H1 (cell line): ENCODE measurements at regions not wholly inside any gene's neighbourhood (a gene's known extent, or its start where the extent isn't known, plus 50 kb on each side); places are given as distances from the start of the nearest gene placed in this dataset.

Experiments
- CTCF ChIA-PET: fragments of 300-600 bp; sonication (Branson Sonifier 250); formaldehyde crosslinking; loops from one replicate; lab custom pipeline; 2021; ENCODE audit not compliant: partially characterized antibody; lab: Charles Lee
- POLR2A ChIA-PET: fragments of 300-600 bp; sonication (Branson Sonifier 250); formaldehyde crosslinking; loops from one replicate; lab custom pipeline; 2021; ENCODE audit warnings: inconsistent platforms; ENCODE audit not compliant: partially characterized antibody; lab: Charles Lee
- DNase-seq, 2 experiments: peaks; one replicate each; pipeline versions ENCODE4 v3.0.0 to v3.0.0-alpha.2; 2010 to 2022; ENCODE audit warnings: low spot score in 2 of 2, low read depth in 1 of 2, mixed read lengths in 1 of 2
- FAIRE-seq: peaks from 2 replicates; lab custom pipeline; 2011; peaks lifted over from hg19 to GRCh38; lab: Jason Lieb, UNC
- H2AFZ ChIP-seq: 2 replicates; pipeline ENCODE4 v1.8.1; 2012; ENCODE audit warnings: low read length, inconsistent platforms
- H2AK5ac ChIP-seq: 2 replicates; pipeline ENCODE4 v1.6.1; 2013; ENCODE audit warnings: low read depth, low read length
- H2BK120ac ChIP-seq: replicated peaks from 2 replicates; pipeline ENCODE3; 2013; ENCODE audit warnings: low read depth, low read length, inconsistent platforms
- H2BK12ac ChIP-seq: 2 replicates; pipeline ENCODE4 v1.6.1; 2013; ENCODE audit warnings: low read depth, low read length
- H2BK15ac ChIP-seq: 2 replicates; pipeline ENCODE4 v1.6.1; 2013; ENCODE audit warnings: low read length
- H2BK20ac ChIP-seq: 2 replicates; pipeline ENCODE4 v1.6.1; 2013; ENCODE audit warnings: low read length
- H2BK5ac ChIP-seq: 2 replicates; pipeline ENCODE4 v1.6.1; 2013; ENCODE audit warnings: low read depth, low read length
- H3K14ac ChIP-seq: 2 replicates; pipeline ENCODE4 v1.6.1; 2013; ENCODE audit warnings: inconsistent platforms; ENCODE audit not compliant: insufficient read length
- H3K18ac ChIP-seq: 2 replicates; pipeline ENCODE4 v1.6.1; 2013; ENCODE audit warnings: low read length; ENCODE audit errors: extremely low read depth
- H3K23ac ChIP-seq: 2 replicates; pipeline ENCODE4 v1.6.1; 2013; ENCODE audit warnings: inconsistent platforms; ENCODE audit not compliant: insufficient read length
- H3K23me2 ChIP-seq: 2 replicates; pipeline ENCODE4 v1.6.1; 2013; ENCODE audit warnings: low read depth, low read length
- H3K27ac ChIP-seq: 2 replicates; pipeline ENCODE4 v1.6.1; 2011; ENCODE audit warnings: low read depth, low read length, inconsistent platforms
- H3K27me3 ChIP-seq, 4 experiments: replicated peaks in 1 of 4; 1 replicate in 1 of 4; 2 replicates in 3 of 4; pipeline versions ENCODE4 v1.6.1 to v1.8.1; 2011 to 2013; ENCODE audit warnings: low read length in 3 of 4, mild to moderate bottlenecking in 3 of 4, inconsistent platforms in 2 of 4, mixed read lengths in 2 of 4, moderate library complexity in 1 of 4; ENCODE audit not compliant: control insufficient read depth in 3 of 4, insufficient read depth in 3 of 4; ENCODE audit errors: extremely low read depth in 1 of 4
- H3K36me3 ChIP-seq, 4 experiments: 2 replicates each; pipeline versions ENCODE4 v1.6.1 to v1.8.1; 2011 to 2013; ENCODE audit warnings: mild to moderate bottlenecking in 4 of 4, low read length in 3 of 4, moderate library complexity in 2 of 4, control low read depth in 1 of 4, inconsistent platforms in 1 of 4; ENCODE audit not compliant: insufficient read depth in 4 of 4, control insufficient read depth in 2 of 4
- H3K4ac ChIP-seq: replicated peaks from 2 replicates; pipeline ENCODE3; 2013; ENCODE audit warnings: low read length, low read depth, mixed read lengths, inconsistent platforms; ENCODE audit not compliant: insufficient read length
- H3K4me1 ChIP-seq, 4 experiments: replicated peaks in 1 of 4; 1 replicate in 1 of 4; 2 replicates in 3 of 4; pipeline versions ENCODE4 v1.6.1 to v1.8.1; 2011 to 2013; ENCODE audit warnings: low read length in 3 of 4, inconsistent platforms in 2 of 4, mixed read lengths in 1 of 4; ENCODE audit not compliant: insufficient read depth in 4 of 4, control insufficient read depth in 3 of 4
- H3K4me2 ChIP-seq, 2 experiments: 2 replicates each; pipeline versions ENCODE4 v1.6.1 to v1.8.1; 2011 to 2013; ENCODE audit warnings: low read depth in 2 of 2, low read length in 2 of 2, control low read depth in 1 of 2, inconsistent platforms in 1 of 2, mild to moderate bottlenecking in 1 of 2; ENCODE audit not compliant: insufficient read depth in 1 of 2
- H3K4me3 ChIP-seq, 4 experiments: fragments of 200-600, 300-600 bp in 1 of 4; sonication (generic), shearing (Covaris generic), sonication (Bioruptor Twin) in 1 of 4; 2 replicates each; pipeline versions ENCODE4 v1.5.1 to v1.8.1; 2011 to 2016; ENCODE audit warnings: low read length in 4 of 4, low read depth in 3 of 4, control low read depth in 2 of 4, inconsistent platforms in 2 of 4, mild to moderate bottlenecking in 2 of 4, mixed read lengths in 1 of 4, moderate library complexity in 1 of 4; ENCODE audit not compliant: insufficient read depth in 2 of 4; ENCODE audit errors: extremely low read depth in 1 of 4
- H3K56ac ChIP-seq: replicated peaks from 2 replicates; pipeline ENCODE3; 2013; ENCODE audit warnings: low read depth, mild to moderate bottlenecking, mixed read lengths, low read length, inconsistent platforms; ENCODE audit not compliant: insufficient read length
- H3K79me1 ChIP-seq: 2 replicates; pipeline ENCODE4 v1.6.1; 2013; ENCODE audit warnings: low read depth, low read length, control low read depth
- H3K79me2 ChIP-seq, 2 experiments: 2 replicates each; pipeline versions ENCODE4 v1.6.1 to v1.8.1; 2012 to 2013; ENCODE audit warnings: low read length in 2 of 2, mild to moderate bottlenecking in 2 of 2, inconsistent platforms in 1 of 2; ENCODE audit not compliant: insufficient read depth in 2 of 2, control insufficient read depth in 1 of 2
- H3K9ac ChIP-seq, 4 experiments: replicated peaks in 1 of 4; 1 replicate in 1 of 4; 2 replicates in 3 of 4; pipeline versions ENCODE4 v1.6.1 to v1.8.1; 2011 to 2013; ENCODE audit warnings: low read depth in 3 of 4, low read length in 3 of 4, control low read depth in 2 of 4, mild to moderate bottlenecking in 2 of 4, moderate library complexity in 2 of 4, inconsistent platforms in 1 of 4; ENCODE audit errors: extremely low read depth in 1 of 4
- H3K9me3 ChIP-seq, 2 experiments: 2 replicates each; pipeline versions ENCODE4 v1.6.1 to v1.8.1; 2012 to 2013; ENCODE audit warnings: mild to moderate bottlenecking in 2 of 2, moderate library complexity in 2 of 2, control low read depth in 1 of 2, inconsistent platforms in 1 of 2, low read depth in 1 of 2, low read length in 1 of 2, mixed read lengths in 1 of 2; ENCODE audit not compliant: insufficient read depth in 2 of 2
- H4K20me1 ChIP-seq, 2 experiments: replicated peaks in 1 of 2; 2 replicates each; pipeline versions ENCODE3 to v1.8.1; 2011 to 2013; ENCODE audit warnings: inconsistent platforms in 2 of 2, low read length in 2 of 2, mild to moderate bottlenecking in 1 of 2; ENCODE audit not compliant: insufficient read depth in 2 of 2, control insufficient read depth in 1 of 2
- H4K5ac ChIP-seq: 2 replicates; pipeline ENCODE4 v1.6.1; 2013; ENCODE audit warnings: low read length, low read depth, mixed read lengths, inconsistent platforms; ENCODE audit not compliant: insufficient read length
- H4K8ac ChIP-seq: 2 replicates; pipeline ENCODE4 v1.8.0; 2013; ENCODE audit warnings: mild to moderate bottlenecking, moderate library complexity, low read length, inconsistent platforms; ENCODE audit not compliant: insufficient read depth; ENCODE audit errors: extremely low read depth
- H4K91ac ChIP-seq: replicated peaks from 2 replicates; pipeline ENCODE3; 2013; ENCODE audit warnings: low read length, mixed read lengths, inconsistent platforms; ENCODE audit not compliant: insufficient read length
- CEBPB ChIP-seq: IDR thresholded peaks from 2 replicates; pipeline ENCODE4 v1.6.1; 2012; ENCODE audit warnings: low read depth, low read length
- CREB1 ChIP-seq: IDR thresholded peaks from 2 replicates; pipeline ENCODE4 v1.6.1; 2012; ENCODE audit warnings: inconsistent platforms
- CTBP2 ChIP-seq: IDR thresholded peaks from 2 replicates; pipeline ENCODE4 v1.7.0; 2011; ENCODE audit warnings: borderline replicate concordance, mild to moderate bottlenecking, moderate library complexity, mixed read lengths, low read length; ENCODE audit not compliant: insufficient read depth, insufficient read length
- EZH2 ChIP-seq: fragments of 200-600 bp; sonication (generic); IDR thresholded peaks from 2 replicates; pipeline ENCODE4 v1.7.1; 2012; ENCODE audit warnings: low read depth, mild to moderate bottlenecking, moderate library complexity, low read length, inconsistent platforms; ENCODE audit not compliant: severe bottlenecking
- FOSL1 ChIP-seq: IDR thresholded peaks from 2 replicates; pipeline ENCODE4 v1.6.1; 2011; ENCODE audit warnings: mild to moderate bottlenecking, low read depth, low read length, moderate library complexity; ENCODE audit not compliant: insufficient read depth
- POLR2A ChIP-seq, 2 experiments: IDR thresholded peaks; 1 replicate in 1 of 2; 2 replicates in 1 of 2; pipeline ENCODE4 v1.6.1; 2011; ENCODE audit warnings: low read depth in 2 of 2, low read length in 2 of 2, mild to moderate bottlenecking in 2 of 2; ENCODE audit errors: control extremely low read depth in 1 of 2
- POU5F1 ChIP-seq: IDR thresholded peaks from 2 replicates; pipeline ENCODE4 v1.6.1; 2011; ENCODE audit warnings: low read depth, mild to moderate bottlenecking, low read length, moderate library complexity
- SRF ChIP-seq: IDR thresholded peaks from 2 replicates; pipeline ENCODE4 v1.6.1; 2011; ENCODE audit warnings: mild to moderate bottlenecking, low read depth, low read length, moderate library complexity
- ZNF274 ChIP-seq: IDR thresholded peaks from 2 replicates; pipeline ENCODE4 v1.7.0; 2012; ENCODE audit warnings: low read length, borderline replicate concordance; ENCODE audit errors: extremely low read depth
- WGBS, 2 experiments: shearing (Covaris generic) in 1 of 2; methylation state at CpG; one replicate each; pipeline versions ENCODE4 v1.1.6 to v1.1.7; 2013 to 2015; ENCODE audit warnings: low lambda C conversion rate in 2 of 2, mixed read lengths in 2 of 2, inconsistent platforms in 1 of 2, low coverage in 1 of 2, missing lambda C conversion rate in 1 of 2; ENCODE audit not compliant: insufficient replicate concordance in 2 of 2, insufficient coverage in 1 of 2, insufficient read length in 1 of 2; ENCODE audit errors: extremely low coverage in 1 of 2, missing lambda C conversion rate in 1 of 2; 5-methylcytosine and 5-hydroxymethylcytosine counted together
- TF ChIP-seq, protein P1 (sequence below): IDR thresholded peaks from 2 replicates; pipeline ENCODE4 v1.6.1; 2011; ENCODE audit warnings: low read length, improper control_type of control experiment
- TF ChIP-seq, protein P2 (sequence below): IDR thresholded peaks from 2 replicates; pipeline ENCODE4 v1.6.1; 2012; ENCODE audit warnings: inconsistent platforms

DNA sequence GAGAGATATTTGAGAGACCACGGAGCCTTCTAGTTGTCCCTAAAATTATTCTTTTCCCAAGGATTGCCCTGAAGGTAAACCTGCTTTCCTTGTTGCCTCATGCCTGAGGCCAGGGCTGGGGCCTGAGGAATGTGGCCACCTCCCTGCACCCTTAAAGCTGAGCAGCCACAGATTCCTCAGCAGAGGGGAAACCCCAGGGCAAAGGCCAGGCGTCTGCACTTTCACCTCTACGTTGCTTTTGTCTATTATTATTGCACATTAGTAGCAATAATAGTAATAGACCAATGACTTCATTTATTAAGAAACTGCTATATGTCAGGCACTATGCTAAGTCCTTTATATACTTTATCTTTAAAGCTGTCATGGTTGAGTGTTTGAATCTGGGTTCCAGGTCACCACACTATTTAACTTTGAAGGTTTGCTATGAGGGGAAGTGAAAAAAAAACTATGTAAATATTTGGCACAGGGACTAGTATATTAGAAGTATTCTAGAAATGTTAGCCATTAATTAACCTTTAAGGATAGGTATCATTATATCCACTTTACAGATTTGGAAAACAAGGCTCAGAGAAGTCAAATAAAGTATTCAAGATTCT lies 104.2 kb downstream of the LRRC30 start:
- H3K56ac ChIP-seq, result no peak overlapping the region
- no peak overlapping the region for H2AK5ac ChIP-seq
- H3K4me2 ChIP-seq, result no peak overlapping the region
- H4K5ac ChIP-seq, result no peak overlapping the region
- no peak overlapping the region for H2BK120ac ChIP-seq
- H2AFZ ChIP-seq, result no peak overlapping the region
- no peak overlapping the region for H3K9ac ChIP-seq
- no peak overlapping the region for H3K4ac ChIP-seq
- H3K27ac ChIP-seq, result no peak overlapping the region
- no peak overlapping the region for H2BK12ac ChIP-seq
- no peaks in the 10 kb centered on the region for H3K79me2 ChIP-seq
- H4K20me1 ChIP-seq, result no peaks in the 10 kb centered on the region
- no peaks in the 10 kb centered on the region for H3K79me1 ChIP-seq
- DNase-seq (no peak), FAIRE-seq (no peak)
- no peak overlapping the region for H2BK20ac ChIP-seq
- no peaks in the 10 kb centered on the region for H3K23me2 ChIP-seq
- POLR2A ChIA-PET, result no interaction called here
- H3K36me3 ChIP-seq, result no peaks in the 10 kb centered on the region
- no peak overlapping the region for H3K23ac ChIP-seq
- H3K4me1 ChIP-seq, result no peaks in the 10 kb centered on the region
- 97% methylated on average over 3 of the region's 3 CpGs; no CpG with 5 or more reads in 1 of the 2 experiments for WGBS, 2 experiments
- H3K14ac ChIP-seq, result no peak overlapping the region
- TF ChIP-seq CEBPB (no peak), ZNF274 (no peak), FOSL1 (no peak), CTBP2 (no peak), POU5F1 (no peak), CREB1 (no peak), SRF (no peak), POLR2A (IDR thresholded peaks at IDR 0.05; ENCODE audit: control extremely low read depth in 1 of 2, low read depth in 2 of 2, low read length in 2 of 2) (no peak), EZH2 (no peak)
- TF ChIP-seq, protein P1, sequence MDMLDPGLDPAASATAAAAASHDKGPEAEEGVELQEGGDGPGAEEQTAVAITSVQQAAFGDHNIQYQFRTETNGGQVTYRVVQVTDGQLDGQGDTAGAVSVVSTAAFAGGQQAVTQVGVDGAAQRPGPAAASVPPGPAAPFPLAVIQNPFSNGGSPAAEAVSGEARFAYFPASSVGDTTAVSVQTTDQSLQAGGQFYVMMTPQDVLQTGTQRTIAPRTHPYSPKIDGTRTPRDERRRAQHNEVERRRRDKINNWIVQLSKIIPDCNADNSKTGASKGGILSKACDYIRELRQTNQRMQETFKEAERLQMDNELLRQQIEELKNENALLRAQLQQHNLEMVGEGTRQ, result no peak
- TF ChIP-seq, protein P2, sequence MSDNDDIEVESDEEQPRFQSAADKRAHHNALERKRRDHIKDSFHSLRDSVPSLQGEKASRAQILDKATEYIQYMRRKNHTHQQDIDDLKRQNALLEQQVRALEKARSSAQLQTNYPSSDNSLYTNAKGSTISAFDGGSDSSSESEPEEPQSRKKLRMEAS, result no peak
- no peaks in the 10 kb centered on the region for H3K9me3 ChIP-seq
- H3K27me3 ChIP-seq, result no peaks in the 10 kb centered on the region; a peak in 1 of 7 replicates
- no peak overlapping the region for H4K8ac ChIP-seq
- H3K18ac ChIP-seq, result no peak overlapping the region
- H2BK15ac ChIP-seq, result no peak overlapping the region
- H2BK5ac ChIP-seq, result no peak overlapping the region
- H3K4me3 ChIP-seq, result no peak overlapping the region
- H4K91ac ChIP-seq, result no peak overlapping the region
- CTCF ChIA-PET, result interaction anchor here (1.2 to 1.5 kb wide), 2 partner anchors 13 to 26 kb away, joined by 3 to 4 read pairs; no protein-coding TSS in a partner anchor
